ENCODE measurements at regions not wholly inside any gene's neighbourhood (a gene's known extent, or its start where the extent isn't known, plus 50 kb on each side); places are given as distances from the start of the nearest gene placed in this dataset.

DNA sequence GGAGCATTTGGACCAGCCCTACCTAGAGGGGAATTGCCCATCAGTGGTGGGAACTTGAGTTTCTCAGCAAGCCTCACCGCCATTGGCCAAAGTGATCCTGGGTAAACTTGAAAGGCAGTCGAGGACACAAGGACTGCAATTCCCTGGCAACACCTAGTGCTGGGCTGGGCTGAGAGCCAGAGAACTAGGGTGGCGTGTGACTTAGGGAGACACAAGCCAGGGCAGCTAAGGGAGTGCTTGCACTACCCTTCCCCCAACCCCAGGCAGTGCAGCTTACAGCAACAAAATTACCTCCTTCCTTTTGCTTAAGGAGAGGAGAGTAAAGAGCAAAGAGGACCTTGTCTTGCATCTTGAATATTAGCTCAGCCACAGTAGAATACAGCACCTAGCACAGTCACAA, 176.9 kb upstream of the PRMT6 start:
- intact Hi-C loops (cut with micrococcal nuclease; ENCODE audit: unreplicated experiment), result no loop called here
- no peaks in the 10 kb centered on the region for H3K27me3 ChIP-seq (ENCODE audit: control insufficient read depth, insufficient read depth, low read length)
- BruUV-seq (replicated peaks), result no TSS peak

DNA sequence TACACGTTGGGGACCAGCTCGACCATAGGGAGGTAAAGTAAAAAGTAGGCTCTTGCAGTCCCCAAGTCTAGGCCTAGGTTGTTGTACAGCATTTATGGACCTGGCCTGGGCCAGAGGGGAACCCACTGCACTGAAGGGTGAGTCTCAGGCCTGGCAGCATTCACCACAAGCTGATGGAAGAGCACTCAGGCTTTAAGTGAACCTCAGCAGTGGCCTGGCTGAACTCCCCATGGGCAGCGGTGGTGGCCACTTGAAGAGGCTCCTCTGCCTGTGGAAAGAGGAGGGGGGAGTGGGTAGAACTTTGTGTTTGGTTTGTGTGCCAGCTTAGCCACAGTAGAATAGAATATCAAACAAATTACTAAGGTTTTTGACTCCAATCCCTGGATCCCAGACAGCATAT, 176.2 kb upstream of the PRMT6 start:
- intact Hi-C loops (cut with micrococcal nuclease; ENCODE audit: unreplicated experiment), result no loop called here
- CTCF ChIA-PET, result no interaction called here

More for the DNA sequence above, 176.9 kb upstream of the PRMT6 start:
- DNase-seq (ENCODE audit: low read depth, low spot score) (no peak), ATAC-seq (no peak)
- in situ Hi-C loops (cut with HindIII; ENCODE audit: low pct_unique_long_range_greater_than_20kb, low sequenced_read_pairs), result no loop called here
- Histone ChIP-seq H3K27ac (ENCODE audit: low read length) (no peak overlapping the region), H3K4me1 (ENCODE audit: control insufficient read depth, insufficient read depth, low read length) (no peaks in the 10 kb centered on the region), H3K9me3 (ENCODE audit: control insufficient read depth, insufficient read depth, low read depth, low read length) (no peaks in the 10 kb centered on the region), H3K4me3 (ENCODE audit: low read depth in 2 of 2, low read length in 2 of 2) (no peak overlapping the region), H3K36me3 (ENCODE audit: control insufficient read depth, insufficient read depth, low read length) (no peaks in the 10 kb centered on the region)
- ChIA-PET CTCF (no interaction called here), POLR2A (no interaction called here)
- TF ChIP-seq SIN3A (IDR thresholded peaks at IDR 0.05; ENCODE audit: borderline replicate concordance, insufficient read depth, low read depth, low read length), result no peak
- TF ChIP-seq, protein P1, sequence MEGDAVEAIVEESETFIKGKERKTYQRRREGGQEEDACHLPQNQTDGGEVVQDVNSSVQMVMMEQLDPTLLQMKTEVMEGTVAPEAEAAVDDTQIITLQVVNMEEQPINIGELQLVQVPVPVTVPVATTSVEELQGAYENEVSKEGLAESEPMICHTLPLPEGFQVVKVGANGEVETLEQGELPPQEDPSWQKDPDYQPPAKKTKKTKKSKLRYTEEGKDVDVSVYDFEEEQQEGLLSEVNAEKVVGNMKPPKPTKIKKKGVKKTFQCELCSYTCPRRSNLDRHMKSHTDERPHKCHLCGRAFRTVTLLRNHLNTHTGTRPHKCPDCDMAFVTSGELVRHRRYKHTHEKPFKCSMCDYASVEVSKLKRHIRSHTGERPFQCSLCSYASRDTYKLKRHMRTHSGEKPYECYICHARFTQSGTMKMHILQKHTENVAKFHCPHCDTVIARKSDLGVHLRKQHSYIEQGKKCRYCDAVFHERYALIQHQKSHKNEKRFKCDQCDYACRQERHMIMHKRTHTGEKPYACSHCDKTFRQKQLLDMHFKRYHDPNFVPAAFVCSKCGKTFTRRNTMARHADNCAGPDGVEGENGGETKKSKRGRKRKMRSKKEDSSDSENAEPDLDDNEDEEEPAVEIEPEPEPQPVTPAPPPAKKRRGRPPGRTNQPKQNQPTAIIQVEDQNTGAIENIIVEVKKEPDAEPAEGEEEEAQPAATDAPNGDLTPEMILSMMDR (IDR thresholded peaks at IDR 0.05), result no peak
- TF ChIP-seq POLR2AphosphoS5 (IDR thresholded peaks at IDR 0.05; ENCODE audit: low read depth, low read length), result no peak
- TF ChIP-seq TCF7L2 (IDR thresholded peaks at IDR 0.05; ENCODE audit: low read depth, low read length), result no peak
- TF ChIP-seq, protein P2, sequence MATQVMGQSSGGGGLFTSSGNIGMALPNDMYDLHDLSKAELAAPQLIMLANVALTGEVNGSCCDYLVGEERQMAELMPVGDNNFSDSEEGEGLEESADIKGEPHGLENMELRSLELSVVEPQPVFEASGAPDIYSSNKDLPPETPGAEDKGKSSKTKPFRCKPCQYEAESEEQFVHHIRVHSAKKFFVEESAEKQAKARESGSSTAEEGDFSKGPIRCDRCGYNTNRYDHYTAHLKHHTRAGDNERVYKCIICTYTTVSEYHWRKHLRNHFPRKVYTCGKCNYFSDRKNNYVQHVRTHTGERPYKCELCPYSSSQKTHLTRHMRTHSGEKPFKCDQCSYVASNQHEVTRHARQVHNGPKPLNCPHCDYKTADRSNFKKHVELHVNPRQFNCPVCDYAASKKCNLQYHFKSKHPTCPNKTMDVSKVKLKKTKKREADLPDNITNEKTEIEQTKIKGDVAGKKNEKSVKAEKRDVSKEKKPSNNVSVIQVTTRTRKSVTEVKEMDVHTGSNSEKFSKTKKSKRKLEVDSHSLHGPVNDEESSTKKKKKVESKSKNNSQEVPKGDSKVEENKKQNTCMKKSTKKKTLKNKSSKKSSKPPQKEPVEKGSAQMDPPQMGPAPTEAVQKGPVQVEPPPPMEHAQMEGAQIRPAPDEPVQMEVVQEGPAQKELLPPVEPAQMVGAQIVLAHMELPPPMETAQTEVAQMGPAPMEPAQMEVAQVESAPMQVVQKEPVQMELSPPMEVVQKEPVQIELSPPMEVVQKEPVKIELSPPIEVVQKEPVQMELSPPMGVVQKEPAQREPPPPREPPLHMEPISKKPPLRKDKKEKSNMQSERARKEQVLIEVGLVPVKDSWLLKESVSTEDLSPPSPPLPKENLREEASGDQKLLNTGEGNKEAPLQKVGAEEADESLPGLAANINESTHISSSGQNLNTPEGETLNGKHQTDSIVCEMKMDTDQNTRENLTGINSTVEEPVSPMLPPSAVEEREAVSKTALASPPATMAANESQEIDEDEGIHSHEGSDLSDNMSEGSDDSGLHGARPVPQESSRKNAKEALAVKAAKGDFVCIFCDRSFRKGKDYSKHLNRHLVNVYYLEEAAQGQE (IDR thresholded peaks at IDR 0.05; ENCODE audit: insufficient read depth in 1 of 2, low read depth in 2 of 2, low read length in 1 of 2), result no peak

More for the DNA sequence above, 176.2 kb upstream of the PRMT6 start:
- no TSS peak for BruUV-seq (replicated peaks)
- no peak for ATAC-seq
- POLR2A ChIA-PET, result no interaction called here
- Histone ChIP-seq H3K27me3 (ENCODE audit: control insufficient read depth, insufficient read depth, low read length) (no peaks in the 10 kb centered on the region), H3K4me1 (ENCODE audit: control insufficient read depth, insufficient read depth, low read length) (no peaks in the 10 kb centered on the region), H3K27ac (ENCODE audit: low read length) (no peak overlapping the region), H3K9me3 (ENCODE audit: control insufficient read depth, insufficient read depth, low read depth, low read length) (no peaks in the 10 kb centered on the region), H3K36me3 (ENCODE audit: control insufficient read depth, insufficient read depth, low read length) (no peaks in the 10 kb centered on the region), H3K4me3 (ENCODE audit: low read depth in 2 of 2, low read length in 2 of 2) (no peak overlapping the region)
- DNase-seq (ENCODE audit: low read depth, low spot score), result no peak
- in situ Hi-C loops (cut with HindIII; ENCODE audit: low pct_unique_long_range_greater_than_20kb, low sequenced_read_pairs), result no loop called here
- no peak for TF ChIP-seq POLR2AphosphoS5 (IDR thresholded peaks at IDR 0.05; ENCODE audit: low read depth, low read length)
- TF ChIP-seq SIN3A (IDR thresholded peaks at IDR 0.05; ENCODE audit: borderline replicate concordance, insufficient read depth, low read depth, low read length), result no peak
- TF ChIP-seq TCF7L2 (IDR thresholded peaks at IDR 0.05; ENCODE audit: low read depth, low read length), result no peak
- TF ChIP-seq, protein P2 (IDR thresholded peaks at IDR 0.05; ENCODE audit: insufficient read depth in 1 of 2, low read depth in 2 of 2, low read length in 1 of 2), result no peak
- TF ChIP-seq, protein P1 (IDR thresholded peaks at IDR 0.05), result no peak

Data from Panc1 (cell line).